ENCODE measurements at regions not wholly inside any gene's neighbourhood (a gene's known extent, or its start where the extent isn't known, plus 50 kb on each side); places are given as distances from the start of the nearest gene placed in this dataset.

- Histone ChIP-seq H3K4me1 (ENCODE audit: control insufficient read depth, insufficient read depth, low read length) (no peaks in the 10 kb centered on the region), H3K9me3 (ENCODE audit: control insufficient read depth, insufficient read depth, low read length) (no peaks in the 10 kb centered on the region), H3K4me3 (ENCODE audit: low read depth, low read length) (no peak overlapping the region), H3K36me3 (ENCODE audit: control insufficient read depth, insufficient read depth, low read length) (no peaks in the 10 kb centered on the region), H3K27me3 (ENCODE audit: control insufficient read depth, insufficient read depth, low read length) (peaks cover 3% of the 10 kb centered on the region), H3K9ac (ENCODE audit: low read depth, low read length) (no peak overlapping the region)
Observed at GRCh38 chr12:108017472-108018057, 111.5 kb upstream of the WSCD2 start.

DNA sequence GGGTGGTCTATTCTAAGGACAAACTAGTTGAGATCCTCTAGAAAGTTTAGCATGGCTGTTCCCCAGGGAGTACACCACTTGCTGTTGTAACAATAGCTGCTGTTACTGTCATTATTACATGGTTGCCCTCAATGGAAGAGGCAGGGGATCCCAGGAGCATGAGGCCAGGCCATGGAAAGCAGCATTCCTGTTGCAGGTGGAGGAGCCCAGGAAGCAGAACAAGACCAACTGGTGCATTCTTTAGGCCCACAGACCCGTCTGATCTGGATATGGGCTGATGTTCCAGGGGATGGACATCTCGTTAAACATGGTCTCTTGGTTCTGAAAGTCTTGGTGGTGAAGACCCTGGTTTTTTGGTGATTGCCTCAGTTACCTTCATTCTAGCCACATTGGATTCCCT is 109.2 kb upstream of the WSCD2 start:
- no peaks in the 10 kb centered on the region for H3K4me1 ChIP-seq (ENCODE audit: control insufficient read depth, insufficient read depth, low read length)
- H3K27me3 ChIP-seq (ENCODE audit: control insufficient read depth, insufficient read depth, low read length) = peaks cover 3% of the 10 kb centered on the region
- H3K36me3 ChIP-seq (ENCODE audit: control insufficient read depth, insufficient read depth, low read length) = no peaks in the 10 kb centered on the region
- H3K4me3 ChIP-seq (ENCODE audit: low read depth, low read length) = no peak overlapping the region
- H3K9me3 ChIP-seq (ENCODE audit: control insufficient read depth, insufficient read depth, low read length) = no peaks in the 10 kb centered on the region
- H3K9ac ChIP-seq (ENCODE audit: low read depth, low read length) = no peak overlapping the region

DNA sequence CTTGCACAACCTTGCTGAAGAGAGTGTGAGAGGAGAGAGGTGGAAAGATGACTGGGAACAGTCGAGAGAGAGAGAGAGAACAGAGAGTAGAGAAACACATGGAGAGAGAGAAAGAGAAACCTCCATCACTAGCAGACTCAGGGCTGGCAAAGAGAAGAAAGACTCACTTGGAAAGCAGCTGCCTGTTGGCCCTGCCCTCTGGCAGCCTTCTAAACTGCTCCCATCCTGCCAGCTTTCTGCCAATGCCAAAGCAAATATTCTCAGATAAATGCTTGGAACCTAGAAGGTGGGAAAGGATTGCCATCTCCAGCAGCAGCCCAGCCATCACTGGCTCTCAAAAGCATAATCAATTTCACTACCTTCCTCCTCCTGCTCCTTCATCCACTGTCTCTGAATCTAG is 107.9 kb upstream of the WSCD2 start:
- no peak overlapping the region for H3K4me3 ChIP-seq (ENCODE audit: low read depth, low read length)
- peaks cover 3% of the 10 kb centered on the region for H3K27me3 ChIP-seq (ENCODE audit: control insufficient read depth, insufficient read depth, low read length)
- H3K4me1 ChIP-seq (ENCODE audit: control insufficient read depth, insufficient read depth, low read length) = no peaks in the 10 kb centered on the region
- no peak overlapping the region for H3K9ac ChIP-seq (ENCODE audit: low read depth, low read length)
- H3K36me3 ChIP-seq (ENCODE audit: control insufficient read depth, insufficient read depth, low read length) = no peaks in the 10 kb centered on the region
- no peaks in the 10 kb centered on the region for H3K9me3 ChIP-seq (ENCODE audit: control insufficient read depth, insufficient read depth, low read length)

DNA sequence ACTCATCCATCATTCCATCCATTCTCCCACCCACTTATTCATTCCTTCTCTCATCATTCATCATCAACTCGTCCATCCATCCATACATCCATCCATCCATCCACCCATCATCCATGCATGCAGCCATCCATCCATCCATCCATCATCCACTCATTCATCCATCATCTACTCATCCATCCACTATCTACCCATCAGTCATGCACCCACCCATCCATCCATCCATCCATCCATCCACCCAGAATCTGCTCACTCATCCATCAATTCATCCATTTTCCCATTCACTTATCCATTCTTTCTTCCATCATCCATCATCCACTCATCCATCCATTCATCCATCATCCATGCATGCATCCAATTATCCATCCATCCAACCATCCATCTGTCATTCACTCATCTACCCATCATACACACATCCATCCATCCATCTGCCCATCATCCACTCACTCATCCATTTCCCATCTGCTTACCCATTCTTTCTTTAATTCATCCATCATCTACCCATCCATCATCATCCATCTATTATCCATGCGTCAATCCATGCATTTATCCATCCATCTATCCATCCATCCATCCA is 107.1 kb upstream of the WSCD2 start:
- Histone ChIP-seq H3K4me3 (ENCODE audit: low read depth, low read length) (no peak overlapping the region), H3K9ac (ENCODE audit: low read depth, low read length) (no peak overlapping the region), H3K4me1 (ENCODE audit: control insufficient read depth, insufficient read depth, low read length) (no peaks in the 10 kb centered on the region), H3K27me3 (ENCODE audit: control insufficient read depth, insufficient read depth, low read length) (peaks cover 3% of the 10 kb centered on the region), H3K9me3 (ENCODE audit: control insufficient read depth, insufficient read depth, low read length) (no peaks in the 10 kb centered on the region), H3K36me3 (ENCODE audit: control insufficient read depth, insufficient read depth, low read length) (no peaks in the 10 kb centered on the region)

- H3K27me3 ChIP-seq (ENCODE audit: control insufficient read depth, insufficient read depth, low read length) = peaks cover 20% of the 10 kb centered on the region
- H3K4me3 ChIP-seq (ENCODE audit: low read depth, low read length) = no peak overlapping the region
- no peaks in the 10 kb centered on the region for H3K9me3 ChIP-seq (ENCODE audit: control insufficient read depth, insufficient read depth, low read length)
- no peaks in the 10 kb centered on the region for H3K4me1 ChIP-seq (ENCODE audit: control insufficient read depth, insufficient read depth, low read length)
- no peak overlapping the region for H3K9ac ChIP-seq (ENCODE audit: low read depth, low read length)
- H3K36me3 ChIP-seq (ENCODE audit: control insufficient read depth, insufficient read depth, low read length) = no peaks in the 10 kb centered on the region
Observed at GRCh38 chr12:108029051-108029835, 99.8 kb upstream of the WSCD2 start.

DNA sequence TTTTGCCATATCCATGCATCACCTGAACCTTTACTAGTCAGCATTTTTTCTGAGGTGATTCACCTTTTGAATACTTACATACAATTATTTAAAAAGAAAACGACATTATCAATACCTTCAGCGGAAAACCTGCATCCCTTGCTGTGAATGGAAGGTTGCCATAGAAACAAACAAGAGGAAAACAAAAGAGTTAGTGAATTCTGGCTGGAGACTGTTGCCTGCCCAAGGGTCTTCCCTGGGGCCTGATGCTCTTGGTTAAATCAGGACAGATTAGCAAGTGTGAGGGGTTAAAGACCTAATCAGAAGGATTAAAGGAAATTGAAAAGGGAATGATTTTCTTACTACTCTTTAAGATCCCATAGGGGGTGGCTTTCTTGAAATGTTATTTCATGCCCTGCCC is 96.0 kb upstream of the WSCD2 start:
- H3K27me3 ChIP-seq (ENCODE audit: control insufficient read depth, insufficient read depth, low read length) = peaks cover 45% of the 10 kb centered on the region
- no peak overlapping the region for H3K4me3 ChIP-seq (ENCODE audit: low read depth, low read length)
- no peak overlapping the region for H3K9ac ChIP-seq (ENCODE audit: low read depth, low read length)
- no peaks in the 10 kb centered on the region for H3K36me3 ChIP-seq (ENCODE audit: control insufficient read depth, insufficient read depth, low read length)
- no peaks in the 10 kb centered on the region for H3K9me3 ChIP-seq (ENCODE audit: control insufficient read depth, insufficient read depth, low read length)
- H3K4me1 ChIP-seq (ENCODE audit: control insufficient read depth, insufficient read depth, low read length) = no peaks in the 10 kb centered on the region

DNA sequence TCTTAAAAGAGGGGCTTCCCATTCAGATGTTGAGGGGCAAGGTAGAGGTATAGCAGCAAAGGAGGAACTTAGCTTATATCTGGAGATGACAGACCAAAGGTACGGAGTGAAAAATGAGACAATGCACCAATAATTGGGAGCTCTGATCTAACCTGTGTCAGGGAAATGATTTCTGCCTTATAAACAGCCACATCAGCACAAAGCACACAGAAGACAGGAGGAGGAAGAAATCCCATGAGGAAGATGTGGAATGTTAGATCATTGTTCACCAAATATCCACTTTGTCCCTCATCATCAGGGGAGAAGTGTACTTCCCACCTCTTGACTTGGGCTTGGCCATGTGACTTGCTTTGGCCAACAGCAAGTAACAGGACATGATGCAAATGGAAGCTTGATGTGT is 93.7 kb upstream of the WSCD2 start:
- Histone ChIP-seq H3K9me3 (ENCODE audit: control insufficient read depth, insufficient read depth, low read length) (no peaks in the 10 kb centered on the region), H3K36me3 (ENCODE audit: control insufficient read depth, insufficient read depth, low read length) (no peaks in the 10 kb centered on the region), H3K27me3 (ENCODE audit: control insufficient read depth, insufficient read depth, low read length) (peaks cover 43% of the 10 kb centered on the region), H3K9ac (ENCODE audit: low read depth, low read length) (no peak overlapping the region), H3K4me3 (ENCODE audit: low read depth, low read length) (no peak overlapping the region), H3K4me1 (ENCODE audit: control insufficient read depth, insufficient read depth, low read length) (no peaks in the 10 kb centered on the region)

DNA sequence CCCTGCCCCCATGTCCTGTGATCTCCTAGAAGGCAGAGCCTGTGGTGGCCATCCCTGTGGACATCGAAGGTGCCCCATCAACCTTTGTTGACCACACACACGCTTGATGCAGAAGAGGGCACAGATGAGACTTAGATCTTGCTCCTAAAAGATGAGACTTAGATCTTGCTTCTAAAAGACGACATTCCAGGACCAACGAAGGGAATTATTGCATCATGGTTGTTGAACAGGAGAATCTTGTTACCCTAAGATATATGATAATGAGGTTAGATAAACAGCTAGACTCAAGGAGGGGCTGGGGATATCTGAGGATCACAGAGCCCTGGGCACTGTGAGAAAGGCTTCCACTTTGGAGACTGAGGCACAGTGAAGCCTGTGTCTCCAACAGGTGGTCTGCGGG is 91.1 kb upstream of the WSCD2 start:
- Histone ChIP-seq H3K4me1 (ENCODE audit: control insufficient read depth, insufficient read depth, low read length) (no peaks in the 10 kb centered on the region), H3K4me3 (ENCODE audit: low read depth, low read length) (no peak overlapping the region), H3K9ac (ENCODE audit: low read depth, low read length) (no peak overlapping the region), H3K36me3 (ENCODE audit: control insufficient read depth, insufficient read depth, low read length) (no peaks in the 10 kb centered on the region), H3K27me3 (ENCODE audit: control insufficient read depth, insufficient read depth, low read length) (peaks cover 33% of the 10 kb centered on the region), H3K9me3 (ENCODE audit: control insufficient read depth, insufficient read depth, low read length) (no peaks in the 10 kb centered on the region)

- H3K9me3 ChIP-seq (ENCODE audit: control insufficient read depth, insufficient read depth, low read length) = no peaks in the 10 kb centered on the region
- H3K36me3 ChIP-seq (ENCODE audit: control insufficient read depth, insufficient read depth, low read length) = no peaks in the 10 kb centered on the region
- H3K4me3 ChIP-seq (ENCODE audit: low read depth, low read length) = no peak overlapping the region
- no peak overlapping the region for H3K9ac ChIP-seq (ENCODE audit: low read depth, low read length)
- no peaks in the 10 kb centered on the region for H3K4me1 ChIP-seq (ENCODE audit: control insufficient read depth, insufficient read depth, low read length)
- H3K27me3 ChIP-seq (ENCODE audit: control insufficient read depth, insufficient read depth, low read length) = peaks cover 19% of the 10 kb centered on the region
Observed at GRCh38 chr12:108039794-108040193, 89.3 kb upstream of the WSCD2 start.

GRCh38 chr12:108040947-108041346 is 88.1 kb upstream of the WSCD2 start:
- no peaks in the 10 kb centered on the region for H3K4me1 ChIP-seq (ENCODE audit: control insufficient read depth, insufficient read depth, low read length)
- no peaks in the 10 kb centered on the region for H3K36me3 ChIP-seq (ENCODE audit: control insufficient read depth, insufficient read depth, low read length)
- H3K9me3 ChIP-seq (ENCODE audit: control insufficient read depth, insufficient read depth, low read length) = no peaks in the 10 kb centered on the region
- no peak overlapping the region for H3K4me3 ChIP-seq (ENCODE audit: low read depth, low read length)
- no peak overlapping the region for H3K9ac ChIP-seq (ENCODE audit: low read depth, low read length)
- H3K27me3 ChIP-seq (ENCODE audit: control insufficient read depth, insufficient read depth, low read length) = peaks cover 8% of the 10 kb centered on the region

DNA sequence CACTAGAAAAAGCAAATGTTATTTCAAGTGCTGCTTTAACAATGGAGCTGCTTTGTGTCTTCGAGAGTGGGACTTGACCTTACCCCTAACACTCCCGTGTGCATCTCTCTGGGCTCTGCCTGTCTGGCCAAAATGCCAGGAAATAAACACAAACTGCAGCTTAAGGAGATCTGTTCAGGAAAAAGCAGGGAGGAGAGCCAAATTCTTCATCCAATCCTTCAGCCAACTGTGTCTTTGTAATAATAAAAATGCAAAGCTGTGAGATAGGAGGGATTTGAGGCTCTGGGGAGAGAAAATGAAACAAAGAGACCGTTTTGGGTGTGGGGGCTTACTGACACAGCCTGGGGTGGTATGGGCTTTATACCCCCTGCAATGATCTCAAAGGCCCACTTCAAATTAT is 85.8 kb upstream of the WSCD2 start:
- no peak overlapping the region for H3K4me3 ChIP-seq (ENCODE audit: low read depth, low read length)
- no peaks in the 10 kb centered on the region for H3K9me3 ChIP-seq (ENCODE audit: control insufficient read depth, insufficient read depth, low read length)
- H3K9ac ChIP-seq (ENCODE audit: low read depth, low read length) = no peak overlapping the region
- H3K27me3 ChIP-seq (ENCODE audit: control insufficient read depth, insufficient read depth, low read length) = peaks cover 3% of the 10 kb centered on the region
- H3K36me3 ChIP-seq (ENCODE audit: control insufficient read depth, insufficient read depth, low read length) = no peaks in the 10 kb centered on the region
- no peaks in the 10 kb centered on the region for H3K4me1 ChIP-seq (ENCODE audit: control insufficient read depth, insufficient read depth, low read length)
